Activated CD4-positive, alpha-beta T cell treated with anti-CD3 and anti-CD28 coated beads for 4 hours (primary cell): ENCODE measurements at regions not wholly inside any gene's neighbourhood (a gene's known extent, or its start where the extent isn't known, plus 50 kb on each side); places are given as distances from the start of the nearest gene placed in this dataset.

Experiments
- DNase-seq, 2 donors: peaks; one replicate each; pipeline ENCODE4 v3.0.0-alpha.2; 2020

GRCh38 chr2:111678161-111678560, 205.8 kb downstream of the ANAPC1 start:
- DNase-seq: no peak

GRCh38 chr2:111678651-111679050, 205.3 kb downstream of the ANAPC1 start:
- DNase-seq: no peak

- DNase-seq: no peak
Observed at GRCh38 chr2:111679202-111679601, 204.8 kb downstream of the ANAPC1 start.

- no peak for DNase-seq
Observed at GRCh38 chr2:111684611-111685010, 199.4 kb downstream of the ANAPC1 start.

- no peak for DNase-seq
Observed at GRCh38 chr2:111685342-111685741, 198.7 kb downstream of the ANAPC1 start.

- no peak for DNase-seq
Observed at GRCh38 chr2:111686994-111687393, 197.0 kb downstream of the ANAPC1 start.

- DNase-seq: no peak
Observed at GRCh38 chr2:111687911-111688310, 196.1 kb downstream of the ANAPC1 start.

- no peak for DNase-seq
Observed at GRCh38 chr2:111688482-111688881, 195.5 kb downstream of the ANAPC1 start.

- no peak for DNase-seq
Observed at GRCh38 chr2:111689174-111689573, 194.8 kb downstream of the ANAPC1 start.

GRCh38 chr2:111689941-111690340, 194.1 kb downstream of the ANAPC1 start:
- no peak for DNase-seq

GRCh38 chr2:111691164-111691875, 192.7 kb downstream of the ANAPC1 start:
- DNase-seq: no peak

GRCh38 chr2:111692311-111692710, 191.7 kb downstream of the ANAPC1 start:
- no peak for DNase-seq

- no peak for DNase-seq
Observed at GRCh38 chr2:111694700-111695101, 189.3 kb downstream of the ANAPC1 start.

GRCh38 chr2:111695441-111696007, 188.5 kb downstream of the ANAPC1 start:
- no peak for DNase-seq

- no peak for DNase-seq
Observed at GRCh38 chr2:111696226-111696625, 187.8 kb downstream of the ANAPC1 start.

- no peak for DNase-seq
Observed at GRCh38 chr2:111697560-111697959, 186.4 kb downstream of the ANAPC1 start.

GRCh38 chr2:111698089-111698488, 185.9 kb downstream of the ANAPC1 start:
- no peak for DNase-seq

GRCh38 chr2:111698743-111699554, 185.0 kb downstream of the ANAPC1 start:
- DNase-seq: peak; percentile 46 to 58

- DNase-seq: no peak
Observed at GRCh38 chr2:111701266-111701665, 182.7 kb downstream of the ANAPC1 start.

GRCh38 chr2:111701798-111702118, 182.2 kb downstream of the ANAPC1 start:
- DNase-seq: no peak

- DNase-seq: peak; percentile 52 to 55
Observed at GRCh38 chr2:111702119-111702803, 181.7 kb downstream of the ANAPC1 start.

- DNase-seq: no peak
Observed at GRCh38 chr2:111702804-111703196, 181.2 kb downstream of the ANAPC1 start.

GRCh38 chr2:111703759-111704158, 180.2 kb downstream of the ANAPC1 start:
- DNase-seq: no peak

GRCh38 chr2:111704246-111704645, 179.7 kb downstream of the ANAPC1 start:
- no peak for DNase-seq
